NCI-H187 treated with DMSO at 0.1 percent for 48 hours (cell line): ENCODE measurements at regions not wholly inside any gene's neighbourhood (a gene's known extent, or its start where the extent isn't known, plus 50 kb on each side); places are given as distances from the start of the nearest gene placed in this dataset.

Source experiments
- DNase-seq: peaks from one replicate; lab custom pipeline; 2025; lab: John Stamatoyannopoulos, UW

DNA sequence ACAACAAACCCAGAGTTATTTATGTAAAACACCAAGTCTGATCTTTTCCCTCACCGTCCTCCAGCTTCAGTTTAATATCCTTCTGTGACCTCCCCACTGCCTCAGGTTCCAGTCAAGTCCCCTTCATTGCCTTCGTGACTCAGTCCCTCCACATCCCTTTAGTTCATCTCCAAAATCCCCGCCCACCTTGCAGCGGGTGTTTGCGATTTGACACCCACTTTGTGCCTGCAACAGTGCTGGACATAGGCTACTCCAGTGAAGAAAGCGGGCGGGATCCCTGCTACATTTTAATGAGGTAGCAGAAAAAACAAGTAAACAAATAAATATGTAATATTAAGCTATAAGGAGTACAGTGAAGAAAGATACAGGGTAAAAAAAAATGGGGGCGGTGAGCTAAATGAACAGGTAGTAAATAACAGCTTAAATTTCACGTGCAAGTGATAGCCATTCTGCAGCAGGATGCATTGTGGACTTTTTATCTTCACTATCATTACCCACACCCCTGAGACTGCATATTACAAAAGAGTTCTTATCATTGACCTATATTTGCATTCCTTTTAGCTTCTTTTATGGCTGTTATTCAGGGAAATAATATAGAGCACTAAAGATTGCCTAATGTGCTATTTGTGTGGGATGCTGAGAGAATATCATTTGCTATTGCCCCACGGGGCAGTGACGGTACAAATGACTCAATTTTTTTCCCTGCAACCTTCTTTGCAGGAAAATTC, 222.8 kb upstream of the NUDT4 start:
- no peak for DNase-seq

DNA sequence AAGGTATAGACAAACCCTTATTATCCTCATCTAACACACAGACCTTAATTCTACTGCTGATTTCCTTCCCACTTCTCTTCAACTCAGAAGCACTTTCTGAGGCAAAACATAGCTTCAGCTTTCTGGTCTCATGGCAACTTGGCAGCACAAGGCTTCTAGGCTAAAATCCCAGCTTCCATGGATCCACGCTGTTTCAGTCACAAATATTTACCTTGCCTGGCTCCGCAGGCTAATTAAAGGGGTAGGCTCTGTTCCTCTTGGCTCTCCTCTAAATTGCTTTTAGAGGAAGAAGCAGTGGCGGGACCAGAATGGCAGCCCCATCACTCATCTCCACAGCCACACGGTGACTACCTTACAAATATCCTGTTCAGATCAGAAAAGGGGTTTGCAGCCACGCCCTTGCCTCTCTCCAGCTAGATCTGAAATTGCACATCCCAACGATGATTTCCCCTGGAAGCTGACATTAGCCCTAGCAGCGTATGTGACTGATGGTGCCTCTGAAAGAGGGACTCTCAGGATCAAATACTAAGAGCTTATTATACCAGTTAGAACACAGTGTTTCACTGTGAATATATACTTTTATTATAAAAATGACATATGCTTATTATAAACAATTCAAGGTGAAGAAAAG, 221.5 kb upstream of the NUDT4 start:
- DNase-seq: no peak

DNA sequence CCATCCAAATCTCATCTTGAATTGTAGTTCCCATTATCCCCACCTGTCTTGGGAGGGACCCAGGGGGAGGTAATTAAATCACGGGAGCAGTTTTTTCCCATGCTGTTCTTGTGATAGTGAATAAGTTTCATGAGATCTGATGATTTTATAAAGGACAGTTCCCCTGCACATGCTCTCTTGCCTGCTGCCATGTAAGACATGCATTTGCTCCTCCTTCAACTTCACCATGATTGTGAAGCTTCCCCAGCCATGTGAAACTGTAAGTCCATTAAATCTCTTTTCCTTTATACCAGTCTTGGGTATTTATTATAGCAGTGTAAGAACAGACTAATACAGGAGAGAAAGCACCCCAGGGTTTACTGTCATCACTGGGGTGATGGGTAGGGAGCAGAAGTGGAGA, 220.4 kb upstream of the NUDT4 start:
- DNase-seq: no peak

DNA sequence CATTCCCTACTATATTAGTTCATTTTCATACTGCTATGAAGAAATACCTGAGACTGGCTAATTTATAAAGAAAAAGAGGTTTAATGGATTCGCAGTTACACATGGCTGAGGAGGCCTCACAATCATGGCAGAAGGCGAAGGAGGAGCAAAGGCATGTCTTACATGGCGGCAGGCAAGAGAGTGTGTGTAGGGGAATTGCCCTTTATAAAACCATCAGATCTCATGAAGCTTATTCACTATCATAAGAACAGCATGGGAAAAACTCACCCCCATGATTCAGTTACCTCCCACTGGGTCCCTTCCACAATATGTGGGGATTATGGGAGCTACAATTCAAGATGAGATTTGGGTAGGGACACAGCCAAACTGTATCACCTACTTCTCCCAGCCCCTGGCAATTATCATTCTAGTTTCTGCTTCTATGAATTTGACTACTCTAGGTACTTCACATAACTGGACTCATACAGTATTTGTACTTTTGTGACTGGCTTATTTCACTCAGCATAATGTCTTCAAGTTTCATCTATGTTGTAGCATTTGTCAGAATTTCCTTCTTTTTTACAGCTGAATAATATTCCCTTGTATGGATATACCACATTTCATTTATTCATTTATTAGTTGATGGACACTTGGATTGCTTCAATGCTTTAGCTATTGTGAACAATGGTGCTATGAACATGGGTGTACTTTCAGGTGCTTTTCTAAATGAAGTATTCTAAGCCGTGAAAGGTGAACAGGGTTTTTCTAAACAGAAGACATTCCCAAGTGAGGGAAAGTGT, 219.5 kb upstream of the NUDT4 start:
- DNase-seq: no peak

DNA sequence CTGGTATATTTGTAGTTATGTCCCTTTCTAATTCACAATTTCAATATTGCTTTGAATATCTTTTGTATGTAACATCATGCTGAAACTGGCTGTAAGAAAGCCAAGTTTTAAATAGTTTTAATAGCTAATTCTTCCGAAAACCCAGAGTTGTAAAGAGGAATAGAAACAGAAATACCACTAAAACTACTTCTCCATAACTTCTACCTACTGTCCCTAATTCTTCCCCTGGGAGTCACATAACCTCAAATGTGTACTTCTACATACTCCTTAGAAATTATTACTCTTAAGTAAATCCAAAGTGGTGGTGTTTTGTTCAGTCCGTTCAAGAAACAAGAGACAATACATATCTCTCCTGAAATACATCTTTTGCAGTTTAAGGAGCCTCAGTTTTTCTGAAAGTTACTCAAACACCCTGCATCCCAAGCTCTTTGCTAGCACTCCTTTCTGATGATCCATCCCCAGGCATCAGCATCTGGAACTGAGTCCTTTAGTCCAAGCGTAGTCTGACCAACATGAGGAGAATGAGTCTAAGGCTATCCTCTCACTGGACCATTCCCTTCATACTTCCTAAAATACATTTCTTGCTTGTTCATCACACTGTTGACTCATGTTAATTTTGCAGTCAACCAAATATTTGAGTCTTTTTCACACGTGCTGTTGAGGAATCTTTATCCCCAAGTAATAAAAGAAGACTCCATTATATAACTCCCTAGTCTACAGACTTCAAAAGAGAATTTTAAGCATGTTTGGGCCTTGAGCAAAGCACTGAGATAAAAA, 214.3 kb upstream of the NUDT4 start:
- DNase-seq: no peak

DNA sequence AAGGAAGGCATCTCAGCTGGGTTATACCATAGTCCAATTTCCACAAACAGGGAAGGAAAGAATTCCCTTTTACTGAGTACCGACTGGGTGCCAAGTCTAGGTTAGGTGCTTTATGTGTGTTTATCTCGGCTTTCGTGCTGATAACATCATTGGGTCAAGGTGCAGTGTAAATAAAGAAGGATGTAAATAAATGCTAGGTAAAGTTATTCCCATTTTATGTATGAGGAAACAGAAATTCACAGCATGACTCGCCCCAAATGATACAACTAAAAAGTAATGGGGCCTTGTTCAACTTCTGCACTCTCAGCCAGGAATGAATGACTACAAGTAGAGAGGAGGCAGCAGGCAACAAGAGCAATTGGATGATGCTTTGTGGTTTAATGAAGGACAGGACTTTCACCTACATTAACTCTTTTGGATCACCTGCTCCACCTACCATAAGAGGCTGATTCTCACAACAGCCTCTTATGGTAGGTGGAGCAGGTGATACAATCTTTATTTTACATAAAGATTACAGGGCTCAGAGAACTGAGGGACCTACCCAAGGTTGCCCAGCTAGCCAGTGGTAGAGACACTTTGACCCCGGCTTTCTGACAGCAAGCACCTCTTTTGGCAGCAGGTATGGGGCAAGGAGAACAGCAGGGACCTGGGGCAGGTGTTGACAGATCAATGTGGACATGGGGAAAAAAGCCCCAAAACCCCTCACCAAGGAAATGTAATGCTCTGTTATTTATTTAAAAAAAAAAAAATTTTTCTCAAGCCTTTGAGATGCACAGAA, 213.4 kb upstream of the NUDT4 start:
- peak; percentile 37 for DNase-seq

DNA sequence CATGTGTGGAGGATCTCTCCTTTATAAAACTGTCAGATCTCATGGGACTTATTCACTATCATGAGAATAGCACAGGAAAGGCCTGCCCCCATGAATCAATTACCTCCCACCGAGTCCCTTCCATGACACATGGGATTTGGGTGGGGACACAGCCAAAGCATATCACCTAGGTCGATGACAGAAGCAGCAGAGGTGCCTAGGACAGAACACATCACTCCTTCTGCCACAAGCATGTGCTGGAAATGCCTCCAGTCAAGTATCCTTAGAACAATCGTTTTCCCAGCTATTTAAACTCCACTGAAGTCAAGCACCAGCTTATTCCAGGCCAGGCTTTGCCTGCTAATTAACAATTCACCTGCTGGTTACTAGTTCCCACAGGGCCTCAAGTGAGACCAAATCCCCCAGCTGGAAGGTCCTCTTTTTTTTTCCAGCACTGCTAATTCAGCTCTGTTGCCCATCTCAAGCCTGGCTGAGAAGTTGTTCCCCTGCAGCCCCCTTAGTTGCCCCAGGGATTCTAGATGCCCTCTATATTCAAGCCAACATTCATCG, 212.3 kb upstream of the NUDT4 start:
- no peak for DNase-seq

DNA sequence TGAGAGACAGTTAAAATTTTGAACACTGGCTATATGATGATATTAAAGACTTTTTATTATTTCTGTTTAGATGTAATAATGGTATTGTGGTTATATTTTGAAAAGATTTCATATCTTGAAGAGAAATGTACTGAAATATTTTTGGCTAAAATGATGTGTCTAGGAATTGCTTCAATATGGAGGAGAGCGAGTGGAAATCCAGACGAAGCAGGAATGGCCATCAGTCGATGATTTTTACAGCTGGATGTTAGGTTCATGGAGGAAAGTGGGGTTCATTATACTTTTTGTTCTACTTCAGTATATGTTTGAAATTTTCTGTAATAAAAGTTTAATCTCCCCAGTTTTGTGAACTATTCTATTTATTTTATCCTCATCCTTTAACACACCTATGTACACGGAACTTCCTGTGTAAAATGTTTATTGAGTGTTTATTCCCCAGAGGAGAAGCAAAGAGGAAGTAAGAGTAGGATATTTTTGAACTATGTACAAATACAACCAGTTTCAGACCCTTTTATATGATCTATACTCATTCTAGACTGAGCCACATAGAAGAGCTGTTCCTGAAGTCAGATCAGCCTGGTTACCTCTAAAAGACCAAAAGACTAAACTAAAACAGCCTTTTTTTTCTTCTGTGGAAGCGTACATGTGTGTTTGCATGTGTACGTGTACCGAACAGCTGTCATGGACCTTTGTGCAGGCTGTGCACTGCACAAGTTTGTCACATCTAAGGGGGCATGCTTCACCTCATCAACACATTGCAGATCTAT, 211.0 kb upstream of the NUDT4 start:
- no peak for DNase-seq

DNA sequence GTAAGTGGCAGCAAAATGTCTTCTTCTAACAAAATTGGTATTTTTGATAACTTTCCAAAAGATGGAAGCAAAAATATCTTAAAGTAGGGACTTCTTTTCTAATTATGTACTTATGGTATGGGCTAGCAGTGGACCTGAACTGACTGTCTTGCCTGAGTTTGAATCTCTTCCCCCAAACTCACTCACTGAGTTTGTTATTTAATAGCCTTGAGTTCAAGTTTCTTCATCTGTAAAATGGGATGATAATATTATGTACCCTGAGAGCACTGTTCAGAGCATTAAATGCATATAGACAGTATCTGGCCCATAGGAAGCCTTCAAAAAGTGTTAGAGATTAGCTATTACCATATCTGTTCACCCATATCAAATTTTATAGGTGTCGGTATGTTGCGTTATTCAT, 210.4 kb upstream of the NUDT4 start:
- DNase-seq: no peak

DNA sequence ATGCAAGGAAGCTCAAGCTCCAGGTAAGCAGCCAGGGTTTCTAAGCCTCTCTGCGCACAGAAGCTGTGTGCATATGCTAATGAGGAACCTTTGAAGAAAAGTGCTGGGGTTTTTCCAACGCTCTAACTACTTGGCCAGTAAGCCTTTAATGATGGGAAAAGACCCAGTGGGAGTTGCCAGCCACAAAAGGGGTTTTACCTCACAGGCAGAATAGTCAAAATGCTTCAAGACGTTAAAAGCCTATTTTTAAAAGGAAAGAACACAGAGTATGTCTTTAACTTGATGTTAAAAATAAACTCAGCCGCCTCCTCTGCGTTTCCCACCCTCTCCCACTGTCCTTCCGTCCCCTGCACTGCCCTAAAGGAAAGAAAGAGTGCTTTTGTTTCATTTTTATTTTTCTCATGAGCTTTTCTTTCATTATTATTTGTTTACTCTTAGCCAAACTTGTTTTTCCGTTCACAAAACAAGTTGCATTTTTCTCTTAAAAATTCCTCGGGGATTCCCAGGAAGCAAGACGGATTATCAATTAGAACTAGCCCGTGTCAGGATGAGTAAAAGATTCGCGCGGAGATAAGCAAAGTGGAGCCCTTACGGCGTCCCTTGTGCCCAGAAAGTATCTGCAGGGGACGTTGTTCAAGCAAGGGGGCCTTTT, 209.8 kb upstream of the NUDT4 start:
- DNase-seq: no peak

DNA sequence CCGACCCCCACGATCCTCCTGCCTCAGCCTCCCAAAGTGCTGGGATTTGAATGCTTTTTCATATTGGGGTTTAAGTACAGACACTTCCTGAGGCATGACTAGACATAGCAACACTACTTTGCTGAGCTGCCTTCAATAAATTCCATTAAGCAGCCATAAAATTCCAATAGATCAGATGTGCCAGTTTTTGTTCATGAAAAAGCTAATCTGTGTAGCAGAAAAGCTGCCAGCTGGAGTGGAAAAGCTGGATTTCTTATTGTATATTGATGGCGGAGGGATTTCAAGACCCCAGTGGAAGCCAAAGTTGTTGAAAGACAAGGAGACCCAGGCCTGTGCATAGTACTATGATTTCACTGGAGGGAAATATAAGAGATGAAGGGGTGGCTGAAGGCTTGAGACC, 209.0 kb upstream of the NUDT4 start:
- DNase-seq: no peak

DNA sequence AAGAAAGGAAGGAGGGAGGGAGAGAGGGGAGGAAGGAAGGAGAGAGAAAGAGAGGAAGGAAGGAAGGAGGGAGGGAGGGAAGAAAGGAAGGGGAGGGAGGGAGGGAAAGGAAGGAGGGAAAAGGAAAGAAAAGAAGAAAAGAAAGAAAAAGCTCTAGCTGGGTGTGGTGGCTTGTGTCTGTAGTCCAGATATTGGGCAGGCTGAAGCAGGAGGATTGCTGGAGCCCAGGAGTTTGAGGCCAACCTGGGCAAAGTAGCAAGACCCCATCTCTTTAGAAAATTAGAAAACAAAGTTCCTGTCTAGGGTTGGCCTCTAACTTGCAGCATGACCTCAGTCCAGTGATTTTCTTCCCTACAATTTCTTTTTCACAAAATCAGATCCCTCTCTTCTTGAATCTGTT, 208.2 kb upstream of the NUDT4 start:
- no peak for DNase-seq

DNA sequence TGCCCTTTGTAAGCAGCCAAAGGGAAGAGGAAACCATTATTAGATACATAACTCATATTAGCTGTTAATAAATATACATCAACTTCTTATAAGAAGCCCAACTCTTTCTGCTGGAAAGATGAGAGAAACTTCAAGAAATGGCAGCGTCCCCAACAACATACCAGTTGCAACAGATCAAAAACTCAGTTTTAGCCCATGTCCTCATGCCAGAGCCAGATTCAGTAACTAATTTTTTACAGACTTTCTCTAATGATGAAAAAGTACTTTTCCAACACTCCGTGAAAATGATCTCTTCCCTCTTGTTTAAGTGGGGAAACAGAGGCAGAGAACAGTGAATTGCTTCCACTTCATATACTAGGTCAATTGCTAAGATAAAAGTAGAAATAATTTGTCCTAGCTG, 206.8 kb upstream of the NUDT4 start:
- DNase-seq: no peak

DNA sequence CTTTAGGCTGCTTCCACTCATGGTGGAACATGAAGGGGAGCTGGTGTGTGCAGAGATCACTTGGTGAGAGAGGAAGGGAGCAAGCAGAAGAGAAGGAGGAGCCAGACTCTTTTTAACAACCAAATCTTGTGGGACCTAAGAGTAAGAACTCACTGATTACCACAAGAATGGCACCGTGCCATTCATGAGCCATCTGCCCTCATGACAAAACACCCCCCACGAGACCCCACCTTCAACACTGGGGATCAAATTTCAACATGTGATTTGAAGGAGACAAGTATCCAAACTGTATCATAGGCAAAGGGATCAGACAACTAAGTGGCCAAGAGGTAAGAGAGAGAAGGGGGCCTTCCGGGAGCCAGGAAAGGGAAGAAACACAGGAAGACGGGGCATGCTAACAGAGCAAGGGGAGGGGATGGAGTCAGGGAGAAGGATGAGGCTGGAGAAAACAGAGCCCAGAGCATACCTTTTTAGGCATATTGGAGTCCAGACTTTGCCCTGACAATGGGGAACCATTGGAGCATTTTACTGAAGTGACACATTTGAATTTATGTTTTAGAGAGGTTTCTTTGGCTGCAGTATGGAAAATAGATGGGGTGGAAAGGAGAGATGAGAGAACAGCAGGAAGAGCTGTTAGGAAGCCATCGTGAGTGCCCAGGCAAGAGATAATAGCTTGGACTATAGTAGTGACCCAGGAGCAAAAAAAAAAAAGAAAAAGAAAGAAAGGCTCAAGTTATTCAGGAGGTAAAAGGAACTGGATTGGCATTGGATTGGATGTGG, 204.4 kb upstream of the NUDT4 start:
- DNase-seq: no peak

DNA sequence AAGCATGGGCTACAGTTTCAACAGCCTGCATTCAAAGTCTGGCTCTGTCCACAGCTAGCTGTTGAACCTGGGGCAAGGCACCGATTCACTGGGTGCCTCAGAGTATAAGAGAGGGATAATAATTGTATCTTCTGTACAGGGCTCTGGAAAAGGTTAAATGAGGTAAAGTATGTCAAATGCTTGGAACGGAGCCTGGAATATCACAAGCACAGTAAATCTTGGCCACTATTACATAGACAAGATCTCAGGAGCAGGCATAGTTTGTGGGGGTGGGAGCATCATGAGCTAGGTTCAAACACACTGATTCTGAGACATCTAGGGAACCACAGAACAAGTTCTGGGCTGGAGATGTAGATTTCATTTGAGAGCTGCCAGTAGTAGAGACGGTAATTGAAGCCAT, 203.7 kb upstream of the NUDT4 start:
- no peak for DNase-seq

DNA sequence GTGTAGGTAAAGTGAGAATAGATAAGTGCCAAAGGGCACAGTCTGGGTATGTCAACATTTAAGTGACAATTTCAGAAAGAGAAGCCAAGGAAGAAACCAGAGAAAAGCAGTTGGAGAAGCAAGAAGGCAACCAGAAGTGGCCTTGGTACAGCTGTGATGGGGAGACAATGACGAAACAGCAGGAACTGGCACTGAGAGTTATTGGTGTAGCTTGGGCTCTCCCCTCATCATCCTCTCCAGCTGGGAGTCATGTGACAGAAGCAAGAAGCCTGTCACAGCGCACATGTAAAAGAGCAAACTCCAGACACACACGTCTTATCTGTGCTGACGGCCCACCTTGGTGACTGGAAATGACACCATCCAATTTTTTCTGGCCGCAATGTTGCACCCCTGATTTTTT, 203.3 kb upstream of the NUDT4 start:
- DNase-seq: no peak

DNA sequence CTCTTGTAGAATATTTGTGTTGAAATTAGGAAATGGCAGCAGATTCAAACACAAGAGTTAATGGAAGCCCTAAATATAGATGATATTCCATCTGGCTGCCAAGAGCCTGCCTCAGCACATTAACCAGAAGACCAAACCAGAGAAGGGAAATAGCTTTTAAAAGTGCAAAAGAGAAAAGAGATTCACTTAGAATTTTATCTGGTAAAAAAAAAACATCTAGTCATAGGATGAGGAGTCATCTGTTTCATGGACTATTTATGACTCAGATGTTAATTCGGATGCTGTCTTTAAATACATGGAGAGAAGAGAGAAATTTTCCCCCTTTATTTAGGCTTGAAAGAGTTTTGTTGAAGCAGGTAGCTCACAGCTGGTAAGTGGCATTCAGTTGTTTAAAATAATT, 201.6 kb upstream of the NUDT4 start:
- DNase-seq: no peak

DNA sequence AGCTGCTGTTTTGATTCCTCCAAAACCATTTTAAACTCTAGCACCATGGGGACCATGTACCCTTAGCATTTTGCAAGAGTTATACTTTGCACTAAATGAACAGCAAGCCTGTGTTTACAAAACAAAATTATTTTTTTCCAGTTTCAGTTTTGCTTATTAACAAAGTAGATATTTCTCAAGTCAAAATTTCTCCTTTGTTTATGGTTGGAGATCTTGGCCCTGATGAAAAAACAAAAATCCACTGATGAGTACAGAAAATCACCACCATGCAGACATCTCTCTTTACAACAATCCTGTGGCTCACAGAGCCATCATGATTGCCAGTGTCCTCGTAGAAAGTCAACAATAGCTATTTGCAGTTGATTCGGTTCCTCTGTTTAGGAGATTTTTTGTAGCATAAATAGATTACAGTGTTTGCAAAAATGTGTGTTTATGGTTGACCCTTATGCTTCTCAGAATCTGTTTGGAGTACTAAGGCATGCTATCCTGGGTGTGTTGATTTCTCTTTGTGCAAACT, 201.1 kb upstream of the NUDT4 start:
- DNase-seq: no peak
